ENCODE measurements at regions not wholly inside any gene's neighbourhood (a gene's known extent, or its start where the extent isn't known, plus 50 kb on each side); places are given as distances from the start of the nearest gene placed in this dataset.

- Histone ChIP-seq H3K9me3 (no peaks in the 10 kb centered on the region), H3K27ac (no peak overlapping the region), H3K36me3 (no peaks in the 10 kb centered on the region), H3K4me1 (no peaks in the 10 kb centered on the region), H3K27me3 (no peaks in the 10 kb centered on the region), H3K4me3 (no peak overlapping the region)
- intact Hi-C loops (cut with DNase I; ENCODE audit: low total_unique reads): no loop called here
- TF ChIP-seq POLR2A (IDR thresholded peaks at IDR 0.05): no peak
- TF ChIP-seq CTCF (IDR thresholded peaks at IDR 0.05): no peak
- no peak for TF ChIP-seq POLR2AphosphoS5 (IDR thresholded peaks at IDR 0.05)
- TF ChIP-seq EP300 (IDR thresholded peaks at IDR 0.05): no peak
- 51 to 58% (median 56%) methylated on average over 1 of the region's 1 CpG for WGBS, 5 donors
- no peak for DNase-seq
These were observed 722.9 kb downstream of the SLITRK6 start for GRCh38 chr13:85076343-85076742.

GRCh38 chr13:85074543-85075313 lies 724.5 kb downstream of the SLITRK6 start:
- Histone ChIP-seq H3K27ac (no peak overlapping the region), H3K4me3 (no peak overlapping the region), H3K27me3 (no peaks in the 10 kb centered on the region), H3K9me3 (no peaks in the 10 kb centered on the region), H3K36me3 (no peaks in the 10 kb centered on the region), H3K4me1 (no peaks in the 10 kb centered on the region)
- WGBS, 5 donors: 46 to 66% (median 60%) methylated on average over 5 of the region's 5 CpGs
- intact Hi-C loops (cut with DNase I; ENCODE audit: low total_unique reads): no loop called here
- DNase-seq: no peak
- TF ChIP-seq EP300 (IDR thresholded peaks at IDR 0.05): no peak
- TF ChIP-seq CTCF (IDR thresholded peaks at IDR 0.05): no peak
- TF ChIP-seq POLR2AphosphoS5 (IDR thresholded peaks at IDR 0.05): no peak
- no peak for TF ChIP-seq POLR2A (IDR thresholded peaks at IDR 0.05)

- Histone ChIP-seq H3K36me3 (no peaks in the 10 kb centered on the region), H3K9me3 (no peaks in the 10 kb centered on the region), H3K27me3 (no peaks in the 10 kb centered on the region), H3K27ac (no peak overlapping the region), H3K4me3 (no peak overlapping the region), H3K4me1 (no peaks in the 10 kb centered on the region)
- TF ChIP-seq CTCF (IDR thresholded peaks at IDR 0.05) (no peak), EP300 (IDR thresholded peaks at IDR 0.05) (no peak), POLR2AphosphoS5 (IDR thresholded peaks at IDR 0.05) (no peak), POLR2A (IDR thresholded peaks at IDR 0.05) (no peak)
- intact Hi-C loops (cut with DNase I; ENCODE audit: low total_unique reads): no loop called here
- WGBS, 5 donors: 87 to 89% (median 88%) methylated on average over 3 of the region's 3 CpGs
- DNase-seq: no peak
These were observed 731.0 kb downstream of the SLITRK6 start for GRCh38 chr13:85068231-85068630.

- H3K9me3 ChIP-seq: no peaks in the 10 kb centered on the region
- no peaks in the 10 kb centered on the region for H3K36me3 ChIP-seq
- H3K4me1 ChIP-seq: no peaks in the 10 kb centered on the region
- no peak overlapping the region for H3K4me3 ChIP-seq
- TF ChIP-seq CTCF (IDR thresholded peaks at IDR 0.05): no peak
- H3K27ac ChIP-seq: no peak overlapping the region
- DNase-seq: peak in 1 of 2 donors; percentile 4
- 62 to 73% (median 69%) methylated on average over 1 of the region's 1 CpG for WGBS, 5 donors
- no peaks in the 10 kb centered on the region for H3K27me3 ChIP-seq
- intact Hi-C loops (cut with DNase I; ENCODE audit: low total_unique reads): no loop called here
These were observed 759.0 kb downstream of the SLITRK6 start for GRCh38 chr13:85040215-85040614.

Data from stomach (tissue), 8 donors.